HFFc6 (cell line): ENCODE measurements at regions not wholly inside any gene's neighbourhood (a gene's known extent, or its start where the extent isn't known, plus 50 kb on each side); places are given as distances from the start of the nearest gene placed in this dataset.
"Not testable (repeated sequence)": the region's sequence is repeated elsewhere in the genome, so short reads cannot be mapped to it uniquely, and the experiment has no call there.

ENCODE experiments used
- DNase-seq: peaks from one replicate; pipeline ENCODE4 v3.0.0-alpha.2; 2018
- H3K27ac Mint-ChIP-seq: 2 replicates; pipeline ENCODE4 v1.8.0; 2020; ENCODE audit warnings: mild to moderate bottlenecking, mixed read lengths
- H3K27me3 Mint-ChIP-seq: 2 replicates; pipeline ENCODE4 v1.8.0; 2021; ENCODE audit warnings: mild to moderate bottlenecking, moderate library complexity, mixed read lengths; ENCODE audit not compliant: insufficient read depth
- H3K36me3 Mint-ChIP-seq: 2 replicates; pipeline ENCODE4 v1.8.0; 2021; ENCODE audit warnings: low read depth, mixed read lengths
- H3K4me1 Mint-ChIP-seq: 2 replicates; pipeline ENCODE4 v1.8.0; 2020; ENCODE audit warnings: low read depth, mixed read lengths
- H3K4me3 Mint-ChIP-seq: 2 replicates; pipeline ENCODE4 v1.8.0; 2020; ENCODE audit warnings: mild to moderate bottlenecking, moderate library complexity, mixed read lengths
- H3K9me3 Mint-ChIP-seq: 2 replicates; pipeline ENCODE4 v1.8.0; 2020; ENCODE audit warnings: mild to moderate bottlenecking, mixed read lengths
- TF ChIP-seq, protein P1 (sequence below): fragments of 200-600 bp; sonication (generic); IDR thresholded peaks from 2 replicates; pipeline ENCODE4 v1.5.0; 2021; ENCODE audit warnings: antibody characterized with exemption, mild to moderate bottlenecking

DNA sequence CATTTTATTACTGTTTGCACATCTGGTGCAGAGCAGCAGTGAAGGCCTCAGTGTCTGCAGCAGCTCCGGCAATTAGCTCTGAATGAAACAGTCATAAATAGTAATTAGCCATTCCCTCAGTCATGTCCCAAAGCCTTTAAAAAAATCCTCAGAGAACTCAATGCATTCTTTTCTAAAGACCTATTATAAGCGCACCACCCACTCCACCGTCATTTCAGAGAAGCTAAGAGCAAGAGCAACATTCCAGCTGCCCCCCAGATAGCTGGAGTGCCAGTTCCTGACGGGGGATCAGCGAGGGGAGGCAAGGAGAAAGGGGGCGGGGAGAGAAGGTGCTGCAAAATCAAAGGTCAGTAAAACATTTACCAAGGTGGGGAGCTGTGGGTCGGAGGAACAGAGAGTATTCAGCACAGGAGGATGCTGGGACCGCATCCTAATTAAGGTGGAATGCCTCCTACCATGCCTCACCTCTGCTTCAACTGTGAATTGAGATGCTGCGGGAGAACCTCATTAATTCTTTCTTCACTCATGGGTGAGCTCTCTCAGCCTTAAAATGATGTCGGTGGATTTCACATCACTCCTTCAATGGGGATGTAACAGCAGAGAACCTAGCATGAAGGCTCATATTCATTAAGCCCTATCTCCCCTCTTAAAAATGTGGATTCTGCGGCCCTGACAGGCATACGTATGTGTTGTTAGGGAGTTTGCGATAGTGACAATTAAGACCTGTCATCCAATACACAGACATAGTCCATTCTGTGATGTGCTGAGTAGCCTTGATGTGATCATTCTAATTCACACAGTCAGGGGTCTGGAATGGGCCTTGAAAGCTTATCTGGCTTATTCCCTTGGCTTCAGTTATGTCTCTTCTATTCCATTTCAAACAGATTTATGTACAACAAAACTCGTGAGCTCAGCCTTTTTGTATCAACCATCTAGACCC lies 469.5 kb upstream of the NRSN1 start:
- Mint-ChIP-seq H3K27me3 (no peaks in the 10 kb centered on the region; the same call in 1 of the 2 replicates), H3K9me3 (peaks cover 39% of the 10 kb centered on the region), H3K27ac (no peak overlapping the region), H3K4me1 (no peaks in the 10 kb centered on the region), H3K36me3 (no peaks in the 10 kb centered on the region), H3K4me3 (no peak overlapping the region)
- TF ChIP-seq, protein P1, sequence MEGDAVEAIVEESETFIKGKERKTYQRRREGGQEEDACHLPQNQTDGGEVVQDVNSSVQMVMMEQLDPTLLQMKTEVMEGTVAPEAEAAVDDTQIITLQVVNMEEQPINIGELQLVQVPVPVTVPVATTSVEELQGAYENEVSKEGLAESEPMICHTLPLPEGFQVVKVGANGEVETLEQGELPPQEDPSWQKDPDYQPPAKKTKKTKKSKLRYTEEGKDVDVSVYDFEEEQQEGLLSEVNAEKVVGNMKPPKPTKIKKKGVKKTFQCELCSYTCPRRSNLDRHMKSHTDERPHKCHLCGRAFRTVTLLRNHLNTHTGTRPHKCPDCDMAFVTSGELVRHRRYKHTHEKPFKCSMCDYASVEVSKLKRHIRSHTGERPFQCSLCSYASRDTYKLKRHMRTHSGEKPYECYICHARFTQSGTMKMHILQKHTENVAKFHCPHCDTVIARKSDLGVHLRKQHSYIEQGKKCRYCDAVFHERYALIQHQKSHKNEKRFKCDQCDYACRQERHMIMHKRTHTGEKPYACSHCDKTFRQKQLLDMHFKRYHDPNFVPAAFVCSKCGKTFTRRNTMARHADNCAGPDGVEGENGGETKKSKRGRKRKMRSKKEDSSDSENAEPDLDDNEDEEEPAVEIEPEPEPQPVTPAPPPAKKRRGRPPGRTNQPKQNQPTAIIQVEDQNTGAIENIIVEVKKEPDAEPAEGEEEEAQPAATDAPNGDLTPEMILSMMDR: no peak
- DNase-seq: no peak

DNA sequence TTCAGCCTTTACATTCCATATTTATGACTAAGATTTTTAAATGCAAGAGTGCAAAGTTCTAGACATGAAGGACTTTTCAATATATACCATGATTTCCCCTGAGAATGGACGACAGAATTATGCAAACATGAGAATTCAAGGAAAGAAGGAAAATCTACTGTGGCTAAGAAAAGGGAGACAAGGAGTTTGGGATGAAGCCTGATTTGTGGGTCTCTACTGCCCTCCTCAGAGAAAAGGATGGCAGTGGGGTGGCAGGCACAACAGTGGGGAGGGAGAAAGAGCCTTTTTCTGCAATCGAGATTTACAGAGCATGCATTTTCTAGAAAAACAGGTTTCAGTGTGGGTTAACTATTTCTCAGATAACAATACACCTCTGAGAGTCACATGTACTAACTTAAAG lies 466.9 kb upstream of the NRSN1 start:
- H3K4me1 Mint-ChIP-seq: no peaks in the 10 kb centered on the region
- H3K4me3 Mint-ChIP-seq: no peak overlapping the region
- no peaks in the 10 kb centered on the region; the same call in 1 of the 2 replicates for H3K27me3 Mint-ChIP-seq
- H3K9me3 Mint-ChIP-seq: peaks cover 28% of the 10 kb centered on the region
- TF ChIP-seq, protein P1: no peak
- no peaks in the 10 kb centered on the region for H3K36me3 Mint-ChIP-seq
- DNase-seq: no peak
- H3K27ac Mint-ChIP-seq: no peak overlapping the region

DNA sequence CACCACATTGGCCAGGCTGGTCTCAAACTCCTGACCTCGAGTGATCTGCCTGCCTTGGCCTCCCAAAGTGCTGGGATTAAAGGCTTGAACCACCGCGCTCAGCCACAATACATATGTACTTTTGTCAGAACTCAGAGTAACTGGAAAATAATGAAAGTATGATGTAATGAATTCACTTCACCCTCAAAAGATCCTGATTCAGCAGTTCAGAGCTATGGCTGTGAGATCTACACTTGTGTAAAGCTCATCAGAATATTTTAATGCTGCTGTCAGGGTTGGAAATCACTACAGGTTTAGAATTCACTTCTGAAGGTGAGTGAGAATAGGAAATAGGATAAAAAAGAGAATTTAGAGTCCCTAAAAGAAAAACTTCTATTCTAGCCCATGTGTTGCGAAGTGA lies 464.5 kb upstream of the NRSN1 start:
- Mint-ChIP-seq H3K27ac (no peak overlapping the region), H3K4me1 (no peaks in the 10 kb centered on the region), H3K36me3 (no peaks in the 10 kb centered on the region), H3K4me3 (no peak overlapping the region), H3K27me3 (no peaks in the 10 kb centered on the region), H3K9me3 (peaks cover 42% of the 10 kb centered on the region)
- no peak for DNase-seq
- TF ChIP-seq, protein P1: no peak

DNA sequence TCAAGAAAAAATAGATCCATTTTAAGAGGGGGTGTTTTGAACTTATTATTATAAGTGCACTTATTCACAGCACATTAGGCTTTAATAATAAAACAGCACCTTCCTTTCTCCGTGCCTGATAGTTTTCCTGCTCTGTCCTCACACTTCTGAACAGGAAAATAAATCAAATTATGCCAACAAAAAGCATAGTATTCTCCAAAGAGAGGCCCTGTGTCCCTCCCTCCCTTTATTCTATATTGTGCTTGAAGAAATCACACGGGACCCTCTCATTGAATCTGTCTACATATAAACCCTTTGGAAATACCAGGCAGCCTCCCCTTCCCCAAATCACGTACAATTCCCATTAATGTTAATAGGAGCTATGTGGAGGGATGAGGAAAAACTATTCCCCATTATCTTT lies 462.9 kb upstream of the NRSN1 start:
- H3K4me3 Mint-ChIP-seq: no peak overlapping the region
- H3K4me1 Mint-ChIP-seq: no peaks in the 10 kb centered on the region
- no peak for DNase-seq
- H3K27me3 Mint-ChIP-seq: no peaks in the 10 kb centered on the region
- H3K27ac Mint-ChIP-seq: no peak overlapping the region
- TF ChIP-seq, protein P1: no peak
- peaks cover 47% of the 10 kb centered on the region for H3K9me3 Mint-ChIP-seq
- H3K36me3 Mint-ChIP-seq: no peaks in the 10 kb centered on the region

DNA sequence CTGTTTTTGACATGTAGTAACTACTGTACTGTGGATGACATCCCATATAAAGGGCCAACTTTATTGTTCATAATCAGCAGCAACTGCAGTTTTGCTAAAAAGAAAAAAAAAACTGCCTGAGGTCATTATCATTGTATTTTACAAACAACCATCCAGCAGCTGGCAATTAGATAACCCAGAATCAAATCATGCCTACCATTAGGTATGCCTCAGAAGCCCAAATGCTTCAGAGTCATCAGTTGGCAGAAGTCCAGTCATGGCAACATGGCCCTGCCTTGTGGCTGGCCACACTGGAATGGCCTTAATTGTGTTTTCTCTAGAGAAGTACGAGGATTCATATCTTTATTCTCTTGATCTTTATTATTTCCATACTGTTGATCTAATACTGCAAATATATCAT lies 462.4 kb upstream of the NRSN1 start:
- TF ChIP-seq, protein P1: no peak
- H3K9me3 Mint-ChIP-seq: peaks cover 48% of the 10 kb centered on the region
- no peaks in the 10 kb centered on the region for H3K4me1 Mint-ChIP-seq
- no peaks in the 10 kb centered on the region for H3K27me3 Mint-ChIP-seq
- H3K4me3 Mint-ChIP-seq: no peak overlapping the region
- no peak for DNase-seq
- no peak overlapping the region for H3K27ac Mint-ChIP-seq
- no peaks in the 10 kb centered on the region for H3K36me3 Mint-ChIP-seq

GRCh38 chr6:23665911-23666310 lies 460.1 kb upstream of the NRSN1 start:
- H3K4me1 Mint-ChIP-seq, H3K27ac Mint-ChIP-seq, H3K36me3 Mint-ChIP-seq, H3K27me3 Mint-ChIP-seq, H3K4me3 Mint-ChIP-seq, DNase-seq: not testable (repeated sequence)
- peaks cover 56% of the 10 kb centered on the region for H3K9me3 Mint-ChIP-seq
